ENCODE measurements at regions not wholly inside any gene's neighbourhood (a gene's known extent, or its start where the extent isn't known, plus 50 kb on each side); places are given as distances from the start of the nearest gene placed in this dataset.

- TF ChIP-seq CTCF (IDR thresholded peaks at IDR 0.05; ENCODE audit: low read depth, low read length) (no peak), POLR2A (IDR thresholded peaks at IDR 0.05; ENCODE audit: extremely low read depth, insufficient read length) (no peak), MAX (IDR thresholded peaks at IDR 0.05; ENCODE audit: low read depth, low read length) (no peak), MYC (IDR thresholded peaks at IDR 0.05; ENCODE audit: low read depth, low read length) (no peak)
Measured at GRCh38 chr12:42766754-42767153, 177.2 kb upstream of the PRICKLE1 start.
